Liver (tissue), 8 donors: ENCODE measurements at regions not wholly inside any gene's neighbourhood (a gene's known extent, or its start where the extent isn't known, plus 50 kb on each side); places are given as distances from the start of the nearest gene placed in this dataset.
"Not testable (repeated sequence)": the region's sequence is repeated elsewhere in the genome, so short reads cannot be mapped to it uniquely, and the experiment has no call there.

ENCODE experiments used
- DNase-seq: peaks from one replicate; pipeline ENCODE4 v3.0.0-alpha.2; 2017; ENCODE audit warnings: low spot score
- H3K27ac ChIP-seq, 2 donors: one replicate each; pipeline ENCODE4 v1.7.0; 2013; ENCODE audit warnings: inconsistent platforms in 2 of 2, low read length in 2 of 2, control low read depth in 1 of 2, low read depth in 1 of 2, mild to moderate bottlenecking in 1 of 2
- H3K27me3 ChIP-seq, 4 donors: one replicate each; pipeline versions ENCODE4 v1.6.1 to v1.7.0; 2013; ENCODE audit warnings: low read length in 3 of 4, inconsistent platforms in 1 of 4, mild to moderate bottlenecking in 1 of 4, moderate library complexity in 1 of 4; ENCODE audit not compliant: control insufficient read depth in 4 of 4, insufficient read depth in 4 of 4
- H3K36me3 ChIP-seq, 4 donors: one replicate each; pipeline versions ENCODE4 v1.6.1 to v1.7.0; 2013; ENCODE audit warnings: low read length in 3 of 4, mild to moderate bottlenecking in 3 of 4, low read depth in 1 of 4, moderate library complexity in 1 of 4; ENCODE audit not compliant: control insufficient read depth in 4 of 4, insufficient read depth in 3 of 4
- H3K4me1 ChIP-seq, 4 donors: one replicate each; pipeline versions ENCODE4 v1.6.1 to v1.7.0; 2013; ENCODE audit warnings: low read length in 3 of 4, mild to moderate bottlenecking in 3 of 4, moderate library complexity in 1 of 4; ENCODE audit not compliant: control insufficient read depth in 4 of 4, insufficient read depth in 4 of 4
- H3K4me3 ChIP-seq, 3 donors: one replicate each; pipeline versions ENCODE4 v1.6.1 to v1.7.0; 2013; ENCODE audit warnings: low read length in 3 of 3, control low read depth in 1 of 3, low read depth in 1 of 3, mild to moderate bottlenecking in 1 of 3
- H3K9ac ChIP-seq, 2 donors: one replicate each; pipeline ENCODE4 v1.7.0; 2013; ENCODE audit warnings: low read length in 2 of 2, mild to moderate bottlenecking in 2 of 2, moderate library complexity in 2 of 2, control low read depth in 1 of 2, low read depth in 1 of 2
- H3K9me3 ChIP-seq, 4 donors: one replicate each; pipeline versions ENCODE4 v1.6.1 to v1.7.0; 2013; ENCODE audit warnings: low read length in 3 of 4; ENCODE audit not compliant: control insufficient read depth in 4 of 4
- EGR1 ChIP-seq, 2 donors: IDR thresholded peaks; 2 replicates each; pipeline ENCODE4 v1.6.1; 2016 to 2018; ENCODE audit warnings: antibody characterized with exemption in 2 of 2, low read depth in 2 of 2
- FOXA1 ChIP-seq: IDR thresholded peaks from 2 replicates; pipeline ENCODE4 v1.6.1; 2016; ENCODE audit warnings: antibody characterized with exemption
- FOXA2 ChIP-seq: IDR thresholded peaks from 2 replicates; pipeline ENCODE4 v1.6.1; 2016; ENCODE audit warnings: antibody characterized with exemption
- GABPA ChIP-seq, 2 donors: IDR thresholded peaks in 1 of 2; conservative IDR thresholded peaks in 1 of 2; 2 replicates each; pipeline ENCODE4 v1.6.1; 2016; ENCODE audit warnings: antibody characterized with exemption in 2 of 2, mild to moderate bottlenecking in 1 of 2, moderate library complexity in 1 of 2
- HNF4A ChIP-seq, 2 donors: conservative IDR thresholded peaks; 2 replicates each; pipeline ENCODE4 v1.6.1; 2016; ENCODE audit warnings: antibody characterized with exemption in 2 of 2, mild to moderate bottlenecking in 2 of 2
- HNF4G ChIP-seq: IDR thresholded peaks from 2 replicates; pipeline ENCODE4 v1.6.1; 2016; ENCODE audit warnings: antibody characterized with exemption
- JUND ChIP-seq, 2 donors: IDR thresholded peaks; 2 replicates each; pipeline ENCODE4 v1.6.1; 2016; ENCODE audit warnings: antibody characterized with exemption in 2 of 2
- RAD21 ChIP-seq, 2 donors: IDR thresholded peaks; 2 replicates each; pipeline ENCODE4 v1.6.1; 2016; ENCODE audit warnings: antibody characterized with exemption in 2 of 2, mild to moderate bottlenecking in 2 of 2
- RXRA ChIP-seq, 2 donors: IDR thresholded peaks; 2 replicates each; pipeline ENCODE4 v1.6.1; 2017 to 2018; ENCODE audit warnings: antibody characterized with exemption in 2 of 2, mild to moderate bottlenecking in 1 of 2
- SP1 ChIP-seq: IDR thresholded peaks from 2 replicates; pipeline ENCODE4 v1.6.1; 2018; ENCODE audit warnings: antibody characterized with exemption, mild to moderate bottlenecking
- TAF1 ChIP-seq: conservative IDR thresholded peaks from 2 replicates; pipeline ENCODE4 v1.6.1; 2016; ENCODE audit warnings: antibody characterized with exemption, mild to moderate bottlenecking
- YY1 ChIP-seq: IDR thresholded peaks from 2 replicates; pipeline ENCODE4 v1.6.1; 2016; ENCODE audit warnings: antibody characterized with exemption, mild to moderate bottlenecking
- WGBS: extraction: QIAGEN DNeasy Blood & Tissue Kit; methylation state at CpG from one replicate; pipeline ENCODE4 v1.1.7; 2013; 5-methylcytosine and 5-hydroxymethylcytosine counted together
- TF ChIP-seq, protein P1 (sequence below): IDR thresholded peaks from 2 replicates; pipeline ENCODE4 v1.6.1; 2016; ENCODE audit warnings: antibody characterized with exemption, mild to moderate bottlenecking
- TF ChIP-seq, protein P2 (sequence below): IDR thresholded peaks from 2 replicates; pipeline ENCODE4 v1.6.1; 2016; ENCODE audit warnings: antibody characterized with exemption
- TF ChIP-seq, protein P3 (sequence below): fragments of 150-350 bp; IDR thresholded peaks from 2 replicates; pipeline ENCODE4 v1.5.1; 2017; ENCODE audit warnings: improper control_type of control experiment, low read depth, low read length; ENCODE audit not compliant: missing input control
- TF ChIP-seq, protein P4 (sequence below): IDR thresholded peaks from 2 replicates; pipeline ENCODE4 v1.6.1; 2016; ENCODE audit warnings: antibody characterized with exemption
- TF ChIP-seq, protein P5 (sequence below): IDR thresholded peaks from 2 replicates; pipeline ENCODE4 v1.6.1; 2016; ENCODE audit warnings: antibody characterized with exemption
- donor health status: healthy.
- donor health status: healthy.
- donor health status: healthy.
- donor health status: healthy.
- donor health status: healthy.

DNA sequence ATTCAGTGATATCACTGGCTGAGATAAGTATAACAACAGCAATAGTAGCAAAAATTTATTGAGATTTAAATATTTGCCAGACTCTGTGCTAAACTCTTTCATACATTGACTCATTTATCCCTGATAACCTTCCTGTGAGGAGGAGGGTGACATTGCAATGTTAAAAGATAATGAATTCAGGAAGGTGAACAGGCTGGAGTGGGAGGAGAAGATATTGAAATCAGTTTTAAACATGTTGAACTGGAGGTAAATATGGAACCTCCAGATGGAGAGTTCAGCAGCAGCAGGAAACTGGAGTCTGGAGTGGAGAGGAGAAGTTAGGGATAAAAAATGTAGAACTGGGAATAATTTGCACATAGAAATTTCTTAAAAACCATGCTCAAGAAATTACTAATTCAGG lies 142.0 kb upstream of the FAT3 start:
- no peaks in the 10 kb centered on the region for H3K36me3 ChIP-seq
- no peaks in the 10 kb centered on the region for H3K4me1 ChIP-seq
- no peak for DNase-seq

DNA sequence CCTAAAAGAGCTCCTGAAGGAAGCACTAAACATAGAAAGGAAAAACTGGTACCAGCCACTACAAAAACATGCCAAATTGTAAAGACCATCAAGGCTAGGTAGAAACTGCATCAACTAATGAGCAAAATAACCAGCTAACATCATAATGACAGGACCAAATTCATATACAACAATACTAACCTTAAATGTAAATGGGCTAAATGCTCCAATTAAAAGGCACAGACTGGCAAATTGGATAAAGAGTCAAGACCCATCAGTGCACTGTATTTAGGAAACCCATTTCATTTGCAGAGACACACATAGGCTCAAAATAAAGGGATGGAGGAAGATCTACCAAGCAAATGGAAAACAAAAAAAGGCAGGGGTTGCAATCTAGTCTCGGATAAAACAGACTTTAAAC lies 150.1 kb upstream of the FAT3 start:
- 70% methylated on average over 1 of the region's 1 CpG for WGBS
- H3K9me3 ChIP-seq, result not testable (repeated sequence)

More for the DNA sequence above, 142.0 kb upstream of the FAT3 start:
- no peak for TF ChIP-seq HNF4A (conservative IDR thresholded peaks at IDR 0.05)
- no peak for TF ChIP-seq TAF1
- TF ChIP-seq FOXA1, result no peak
- TF ChIP-seq, protein P1, sequence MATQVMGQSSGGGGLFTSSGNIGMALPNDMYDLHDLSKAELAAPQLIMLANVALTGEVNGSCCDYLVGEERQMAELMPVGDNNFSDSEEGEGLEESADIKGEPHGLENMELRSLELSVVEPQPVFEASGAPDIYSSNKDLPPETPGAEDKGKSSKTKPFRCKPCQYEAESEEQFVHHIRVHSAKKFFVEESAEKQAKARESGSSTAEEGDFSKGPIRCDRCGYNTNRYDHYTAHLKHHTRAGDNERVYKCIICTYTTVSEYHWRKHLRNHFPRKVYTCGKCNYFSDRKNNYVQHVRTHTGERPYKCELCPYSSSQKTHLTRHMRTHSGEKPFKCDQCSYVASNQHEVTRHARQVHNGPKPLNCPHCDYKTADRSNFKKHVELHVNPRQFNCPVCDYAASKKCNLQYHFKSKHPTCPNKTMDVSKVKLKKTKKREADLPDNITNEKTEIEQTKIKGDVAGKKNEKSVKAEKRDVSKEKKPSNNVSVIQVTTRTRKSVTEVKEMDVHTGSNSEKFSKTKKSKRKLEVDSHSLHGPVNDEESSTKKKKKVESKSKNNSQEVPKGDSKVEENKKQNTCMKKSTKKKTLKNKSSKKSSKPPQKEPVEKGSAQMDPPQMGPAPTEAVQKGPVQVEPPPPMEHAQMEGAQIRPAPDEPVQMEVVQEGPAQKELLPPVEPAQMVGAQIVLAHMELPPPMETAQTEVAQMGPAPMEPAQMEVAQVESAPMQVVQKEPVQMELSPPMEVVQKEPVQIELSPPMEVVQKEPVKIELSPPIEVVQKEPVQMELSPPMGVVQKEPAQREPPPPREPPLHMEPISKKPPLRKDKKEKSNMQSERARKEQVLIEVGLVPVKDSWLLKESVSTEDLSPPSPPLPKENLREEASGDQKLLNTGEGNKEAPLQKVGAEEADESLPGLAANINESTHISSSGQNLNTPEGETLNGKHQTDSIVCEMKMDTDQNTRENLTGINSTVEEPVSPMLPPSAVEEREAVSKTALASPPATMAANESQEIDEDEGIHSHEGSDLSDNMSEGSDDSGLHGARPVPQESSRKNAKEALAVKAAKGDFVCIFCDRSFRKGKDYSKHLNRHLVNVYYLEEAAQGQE, result no peak
- TF ChIP-seq RAD21 (IDR thresholded peaks at IDR 0.05), result no peak
- TF ChIP-seq EGR1 (IDR thresholded peaks at IDR 0.05; ENCODE audit: low read depth in 2 of 2), result no peak
- no peak for TF ChIP-seq GABPA (IDR thresholded peaks at IDR 0.05 in 1 of 2, conservative IDR thresholded peaks at IDR 0.05 in 1 of 2)
- no peak for TF ChIP-seq SP1
- TF ChIP-seq, protein P2, sequence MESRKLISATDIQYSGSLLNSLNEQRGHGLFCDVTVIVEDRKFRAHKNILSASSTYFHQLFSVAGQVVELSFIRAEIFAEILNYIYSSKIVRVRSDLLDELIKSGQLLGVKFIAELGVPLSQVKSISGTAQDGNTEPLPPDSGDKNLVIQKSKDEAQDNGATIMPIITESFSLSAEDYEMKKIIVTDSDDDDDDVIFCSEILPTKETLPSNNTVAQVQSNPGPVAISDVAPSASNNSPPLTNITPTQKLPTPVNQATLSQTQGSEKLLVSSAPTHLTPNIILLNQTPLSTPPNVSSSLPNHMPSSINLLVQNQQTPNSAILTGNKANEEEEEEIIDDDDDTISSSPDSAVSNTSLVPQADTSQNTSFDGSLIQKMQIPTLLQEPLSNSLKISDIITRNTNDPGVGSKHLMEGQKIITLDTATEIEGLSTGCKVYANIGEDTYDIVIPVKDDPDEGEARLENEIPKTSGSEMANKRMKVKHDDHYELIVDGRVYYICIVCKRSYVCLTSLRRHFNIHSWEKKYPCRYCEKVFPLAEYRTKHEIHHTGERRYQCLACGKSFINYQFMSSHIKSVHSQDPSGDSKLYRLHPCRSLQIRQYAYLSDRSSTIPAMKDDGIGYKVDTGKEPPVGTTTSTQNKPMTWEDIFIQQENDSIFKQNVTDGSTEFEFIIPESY, result no peak
- TF ChIP-seq JUND (IDR thresholded peaks at IDR 0.05), result no peak
- TF ChIP-seq, protein P3, sequence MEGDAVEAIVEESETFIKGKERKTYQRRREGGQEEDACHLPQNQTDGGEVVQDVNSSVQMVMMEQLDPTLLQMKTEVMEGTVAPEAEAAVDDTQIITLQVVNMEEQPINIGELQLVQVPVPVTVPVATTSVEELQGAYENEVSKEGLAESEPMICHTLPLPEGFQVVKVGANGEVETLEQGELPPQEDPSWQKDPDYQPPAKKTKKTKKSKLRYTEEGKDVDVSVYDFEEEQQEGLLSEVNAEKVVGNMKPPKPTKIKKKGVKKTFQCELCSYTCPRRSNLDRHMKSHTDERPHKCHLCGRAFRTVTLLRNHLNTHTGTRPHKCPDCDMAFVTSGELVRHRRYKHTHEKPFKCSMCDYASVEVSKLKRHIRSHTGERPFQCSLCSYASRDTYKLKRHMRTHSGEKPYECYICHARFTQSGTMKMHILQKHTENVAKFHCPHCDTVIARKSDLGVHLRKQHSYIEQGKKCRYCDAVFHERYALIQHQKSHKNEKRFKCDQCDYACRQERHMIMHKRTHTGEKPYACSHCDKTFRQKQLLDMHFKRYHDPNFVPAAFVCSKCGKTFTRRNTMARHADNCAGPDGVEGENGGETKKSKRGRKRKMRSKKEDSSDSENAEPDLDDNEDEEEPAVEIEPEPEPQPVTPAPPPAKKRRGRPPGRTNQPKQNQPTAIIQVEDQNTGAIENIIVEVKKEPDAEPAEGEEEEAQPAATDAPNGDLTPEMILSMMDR, result no peak
- no peak for TF ChIP-seq YY1
- no peak for TF ChIP-seq FOXA2
- TF ChIP-seq HNF4G, result no peak
- TF ChIP-seq, protein P4, sequence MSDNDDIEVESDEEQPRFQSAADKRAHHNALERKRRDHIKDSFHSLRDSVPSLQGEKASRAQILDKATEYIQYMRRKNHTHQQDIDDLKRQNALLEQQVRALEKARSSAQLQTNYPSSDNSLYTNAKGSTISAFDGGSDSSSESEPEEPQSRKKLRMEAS, result no peak
- TF ChIP-seq RXRA (IDR thresholded peaks at IDR 0.05), result no peak
- TF ChIP-seq, protein P5, sequence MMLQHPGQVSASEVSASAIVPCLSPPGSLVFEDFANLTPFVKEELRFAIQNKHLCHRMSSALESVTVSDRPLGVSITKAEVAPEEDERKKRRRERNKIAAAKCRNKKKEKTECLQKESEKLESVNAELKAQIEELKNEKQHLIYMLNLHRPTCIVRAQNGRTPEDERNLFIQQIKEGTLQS, result no peak
- Histone ChIP-seq H3K27ac (no peak overlapping the region), H3K27me3 (no peaks in the 10 kb centered on the region), H3K4me3 (no peak overlapping the region), H3K9ac (no peak overlapping the region), H3K9me3 (peaks cover 0 to 2% (median 0%) of the 10 kb centered on the region in 4 donors)

More for the DNA sequence above, 150.1 kb upstream of the FAT3 start:
- not testable (repeated sequence) for H3K27me3 ChIP-seq, H3K4me3 ChIP-seq, H3K9ac ChIP-seq, H3K4me1 ChIP-seq, H3K36me3 ChIP-seq, H3K27ac ChIP-seq, DNase-seq
